Nephron (organoid): ENCODE measurements at regions not wholly inside any gene's neighbourhood (a gene's known extent, or its start where the extent isn't known, plus 50 kb on each side); places are given as distances from the start of the nearest gene placed in this dataset.

Source experiments
- H3K27ac Mint-ChIP-seq, 3 experiments: 2 replicates each; pipeline ENCODE4 v1.8.0; 2020; ENCODE audit warnings: mixed read lengths in 3 of 3, mild to moderate bottlenecking in 2 of 3, moderate library complexity in 1 of 3
- H3K27me3 Mint-ChIP-seq: 2 replicates; pipeline ENCODE4 v1.8.0; 2021; ENCODE audit warnings: low read depth, mild to moderate bottlenecking, moderate library complexity, mixed read lengths
- H3K36me3 Mint-ChIP-seq: 2 replicates; pipeline ENCODE4 v1.8.0; 2020; ENCODE audit warnings: low read depth, mixed read lengths
- H3K4me1 Mint-ChIP-seq: 2 replicates; pipeline ENCODE4 v1.8.0; 2020; ENCODE audit warnings: mixed read lengths
- H3K4me3 Mint-ChIP-seq, 3 experiments: 2 replicates each; pipeline ENCODE4 v1.8.0; 2020; ENCODE audit warnings: mild to moderate bottlenecking in 3 of 3, mixed read lengths in 3 of 3, moderate library complexity in 2 of 3
- H3K9me3 Mint-ChIP-seq: 2 replicates; pipeline ENCODE4 v1.8.0; 2020; ENCODE audit warnings: mixed read lengths
- TF ChIP-seq, protein P1 (sequence below), 3 experiments: fragments of 200-600 bp; sonication (generic); IDR thresholded peaks; one replicate each; pipeline ENCODE4 v1.5.0; 2021; ENCODE audit warnings: antibody characterized with exemption in 3 of 3; ENCODE audit not compliant: unreplicated experiment in 3 of 3

DNA sequence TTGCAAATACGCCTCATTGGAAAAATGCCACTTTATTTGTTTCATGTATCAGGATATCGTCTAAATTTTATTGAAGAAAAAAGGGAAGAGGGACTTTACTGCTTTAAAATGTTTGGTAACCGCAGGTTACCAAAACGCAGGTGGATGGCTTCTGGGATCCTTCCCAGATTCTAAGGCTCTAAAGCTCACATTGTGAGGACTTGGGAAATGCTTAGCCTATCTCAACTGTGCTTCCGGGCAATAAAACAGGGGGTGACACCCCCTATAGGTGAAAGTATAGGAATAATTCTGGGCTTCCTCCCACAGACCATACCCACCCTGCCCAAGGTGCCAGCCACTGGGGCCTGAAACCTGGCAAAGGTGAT, 73.2 kb upstream of the IPO5 start:
- H3K27me3 Mint-ChIP-seq, result no peaks in the 10 kb centered on the region
- TF ChIP-seq, protein P1, sequence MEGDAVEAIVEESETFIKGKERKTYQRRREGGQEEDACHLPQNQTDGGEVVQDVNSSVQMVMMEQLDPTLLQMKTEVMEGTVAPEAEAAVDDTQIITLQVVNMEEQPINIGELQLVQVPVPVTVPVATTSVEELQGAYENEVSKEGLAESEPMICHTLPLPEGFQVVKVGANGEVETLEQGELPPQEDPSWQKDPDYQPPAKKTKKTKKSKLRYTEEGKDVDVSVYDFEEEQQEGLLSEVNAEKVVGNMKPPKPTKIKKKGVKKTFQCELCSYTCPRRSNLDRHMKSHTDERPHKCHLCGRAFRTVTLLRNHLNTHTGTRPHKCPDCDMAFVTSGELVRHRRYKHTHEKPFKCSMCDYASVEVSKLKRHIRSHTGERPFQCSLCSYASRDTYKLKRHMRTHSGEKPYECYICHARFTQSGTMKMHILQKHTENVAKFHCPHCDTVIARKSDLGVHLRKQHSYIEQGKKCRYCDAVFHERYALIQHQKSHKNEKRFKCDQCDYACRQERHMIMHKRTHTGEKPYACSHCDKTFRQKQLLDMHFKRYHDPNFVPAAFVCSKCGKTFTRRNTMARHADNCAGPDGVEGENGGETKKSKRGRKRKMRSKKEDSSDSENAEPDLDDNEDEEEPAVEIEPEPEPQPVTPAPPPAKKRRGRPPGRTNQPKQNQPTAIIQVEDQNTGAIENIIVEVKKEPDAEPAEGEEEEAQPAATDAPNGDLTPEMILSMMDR (IDR thresholded peaks at IDR 0.05; ENCODE audit: unreplicated experiment in 3 of 3), result no peak
- H3K36me3 Mint-ChIP-seq, result no peaks in the 10 kb centered on the region
- H3K27ac Mint-ChIP-seq, result peak overlapping the region; percentile 28 to 40 (median 31)
- peaks cover 43% of the 10 kb centered on the region for H3K4me1 Mint-ChIP-seq
- no peak overlapping the region for H3K4me3 Mint-ChIP-seq
- H3K9me3 Mint-ChIP-seq, result no peaks in the 10 kb centered on the region

DNA sequence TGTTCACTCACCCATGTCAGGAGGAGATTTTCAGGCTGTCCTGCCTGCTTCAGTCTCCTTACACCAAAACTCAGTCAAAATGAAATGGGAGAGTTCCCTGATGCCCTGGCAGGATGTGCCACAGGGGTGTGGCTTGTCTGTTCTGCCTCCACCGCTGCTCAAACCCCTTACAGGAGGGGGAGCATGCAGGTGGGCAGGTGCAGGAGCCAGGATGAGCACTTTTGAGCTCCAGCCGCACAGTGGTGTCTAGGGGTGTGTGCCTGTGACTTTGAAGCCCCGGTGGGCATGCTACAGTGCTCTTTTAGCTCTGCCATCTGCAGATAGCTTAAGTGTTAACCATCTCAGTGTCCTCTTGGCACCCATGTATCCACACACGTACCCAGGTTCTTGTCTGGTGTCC, 71.9 kb upstream of the IPO5 start:
- H3K4me3 Mint-ChIP-seq, result no peak overlapping the region
- TF ChIP-seq, protein P1 (IDR thresholded peaks at IDR 0.05; ENCODE audit: unreplicated experiment in 3 of 3), result no peak
- H3K27me3 Mint-ChIP-seq, result no peaks in the 10 kb centered on the region
- H3K9me3 Mint-ChIP-seq, result no peaks in the 10 kb centered on the region
- no peaks in the 10 kb centered on the region for H3K36me3 Mint-ChIP-seq
- no peak overlapping the region for H3K27ac Mint-ChIP-seq
- H3K4me1 Mint-ChIP-seq, result peaks cover 43% of the 10 kb centered on the region

DNA sequence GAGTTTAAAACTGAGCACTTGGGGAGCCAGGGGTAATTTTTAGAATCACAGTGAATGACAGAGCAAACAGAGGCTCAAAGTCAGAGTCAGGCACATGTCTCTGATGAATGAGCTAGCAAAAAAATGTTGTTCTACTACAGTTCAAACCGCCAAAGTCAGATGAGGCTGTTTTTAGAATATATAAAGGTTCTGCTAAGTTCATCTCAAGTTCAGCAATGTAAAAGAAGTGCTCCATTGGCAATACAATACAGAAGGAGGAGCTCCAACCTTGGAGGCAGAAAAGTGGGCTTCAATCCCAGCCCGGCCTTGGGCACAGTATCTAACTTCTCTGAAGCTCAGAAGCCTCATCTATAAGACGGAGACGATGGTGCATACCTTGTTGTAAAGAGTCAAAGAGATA, 70.1 kb upstream of the IPO5 start:
- Mint-ChIP-seq H3K27ac (peak overlapping the region in 2 of 3 experiments; percentile 22 to 29), H3K4me1 (peaks cover 40% of the 10 kb centered on the region), H3K4me3 (no peak overlapping the region), H3K9me3 (no peaks in the 10 kb centered on the region), H3K36me3 (no peaks in the 10 kb centered on the region), H3K27me3 (no peaks in the 10 kb centered on the region)
- TF ChIP-seq, protein P1 (IDR thresholded peaks at IDR 0.05; ENCODE audit: unreplicated experiment in 3 of 3), result no peak

DNA sequence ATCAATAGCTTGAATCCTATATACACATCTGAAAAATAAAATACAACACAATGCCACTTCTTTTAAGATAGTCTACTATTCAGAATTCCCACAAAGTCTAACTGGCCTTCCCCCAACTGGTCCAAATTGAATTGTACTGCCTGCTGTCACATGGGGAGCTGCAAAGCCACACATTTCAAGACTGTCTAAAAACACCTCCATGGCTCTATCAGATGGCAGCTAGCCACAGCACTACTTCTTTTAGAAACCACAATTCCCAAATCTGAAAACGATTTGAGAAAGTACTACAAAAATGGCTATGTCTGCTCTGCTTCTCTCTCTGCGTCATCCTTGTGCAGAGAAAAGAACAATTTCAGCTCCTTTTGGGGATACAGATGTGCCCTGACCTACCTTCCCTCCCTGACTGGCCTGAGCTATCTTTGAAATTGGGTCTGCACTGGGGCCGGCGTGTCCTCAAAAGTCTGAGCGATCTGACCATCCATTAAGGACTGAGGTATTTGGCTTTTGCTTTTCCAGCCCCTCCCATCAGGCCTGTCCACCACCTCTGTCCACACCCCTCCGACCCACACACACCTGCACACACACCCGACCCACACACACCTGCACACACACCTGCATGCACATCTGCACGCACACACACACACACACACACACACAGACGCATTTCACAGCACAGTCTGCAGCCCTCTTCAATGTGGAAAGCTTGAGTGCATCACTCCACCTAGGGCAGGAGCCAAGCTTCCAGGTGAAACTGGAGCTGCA, 68.6 kb upstream of the IPO5 start:
- peaks cover 39% of the 10 kb centered on the region for H3K4me1 Mint-ChIP-seq
- no peak overlapping the region for H3K4me3 Mint-ChIP-seq
- no peaks in the 10 kb centered on the region for H3K36me3 Mint-ChIP-seq
- H3K27ac Mint-ChIP-seq, result no peak overlapping the region
- no peaks in the 10 kb centered on the region for H3K27me3 Mint-ChIP-seq
- TF ChIP-seq, protein P1 (IDR thresholded peaks at IDR 0.05; ENCODE audit: unreplicated experiment in 3 of 3), result no peak
- H3K9me3 Mint-ChIP-seq, result peaks cover 2% of the 10 kb centered on the region

DNA sequence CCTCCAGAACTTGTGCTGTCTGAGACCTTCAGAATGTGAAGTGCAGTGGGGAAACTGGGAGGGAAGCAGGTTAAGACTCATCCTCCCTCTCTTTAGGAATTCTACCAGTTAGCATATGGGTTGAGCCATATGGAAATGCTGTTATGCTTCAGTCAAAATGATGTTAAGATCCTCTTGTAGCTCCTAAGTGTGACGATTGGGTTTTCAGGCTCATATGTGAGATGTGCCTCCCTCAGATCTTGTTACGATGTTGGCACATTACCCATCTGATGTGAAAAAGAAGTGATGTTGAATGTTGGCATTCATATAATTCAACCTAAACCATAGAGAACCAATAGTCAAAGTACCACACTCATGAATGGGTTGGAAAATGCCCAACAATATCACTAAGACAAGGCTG, 67.8 kb upstream of the IPO5 start:
- no peak overlapping the region for H3K4me3 Mint-ChIP-seq
- peaks cover 35% of the 10 kb centered on the region for H3K4me1 Mint-ChIP-seq
- H3K27ac Mint-ChIP-seq, result no peak overlapping the region
- no peaks in the 10 kb centered on the region for H3K27me3 Mint-ChIP-seq
- peaks cover 2% of the 10 kb centered on the region for H3K9me3 Mint-ChIP-seq
- TF ChIP-seq, protein P1 (IDR thresholded peaks at IDR 0.05; ENCODE audit: unreplicated experiment in 3 of 3), result no peak
- no peaks in the 10 kb centered on the region for H3K36me3 Mint-ChIP-seq

DNA sequence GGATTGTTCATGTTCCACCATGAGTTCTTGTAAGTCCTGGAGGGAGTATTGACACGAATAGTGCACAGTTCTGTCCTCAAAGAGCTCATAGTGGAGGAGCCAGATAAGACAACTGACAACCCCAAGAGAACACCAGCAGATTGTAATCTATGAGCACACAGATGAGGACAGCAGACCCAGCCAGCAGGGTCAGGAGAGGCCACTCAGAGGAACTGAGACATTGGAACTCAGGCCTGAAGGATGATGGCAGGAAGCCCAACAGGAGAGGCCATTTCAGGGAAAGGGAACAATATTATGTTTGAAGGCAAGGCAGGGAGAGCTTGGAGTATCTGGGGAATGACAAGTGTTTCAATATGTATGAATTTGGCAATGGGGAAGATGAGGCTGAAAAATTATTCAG, 63.7 kb upstream of the IPO5 start:
- TF ChIP-seq, protein P1 (IDR thresholded peaks at IDR 0.05; ENCODE audit: unreplicated experiment in 3 of 3), result no peak
- Mint-ChIP-seq H3K27ac (no peak overlapping the region), H3K36me3 (no peaks in the 10 kb centered on the region), H3K4me1 (peaks cover 9% of the 10 kb centered on the region), H3K4me3 (no peak overlapping the region), H3K9me3 (peaks cover 9% of the 10 kb centered on the region), H3K27me3 (peaks cover 9% of the 10 kb centered on the region)
